Pancreas (tissue), 10 donors: ENCODE measurements at regions not wholly inside any gene's neighbourhood (a gene's known extent, or its start where the extent isn't known, plus 50 kb on each side); places are given as distances from the start of the nearest gene placed in this dataset.

Source experiments
- ATAC-seq, 4 donors: fragments of 200-7000 bp; cut with Tn5 transposase; one replicate each; pipeline versions ENCODE4 v1.8.0 to v1.9.1; 2020; ENCODE audit warnings: mild to moderate bottlenecking in 4 of 4, moderate library complexity in 4 of 4
- DNase-seq, 6 donors: peaks; one replicate each; pipeline ENCODE4 v3.0.0-alpha.2; 2020
- FAIRE-seq: peaks from 2 replicates; lab custom pipeline; 2012; peaks lifted over from hg19 to GRCh38; lab: Jason Lieb, UNC
- H3K27ac ChIP-seq, 4 donors: fragments of 200-600 bp; sonication (generic); 1 replicate in 3 of 4; 2 replicates in 1 of 4; pipeline versions ENCODE4 v1.5.0 to v1.8.0; 2020
- H3K27me3 ChIP-seq, 4 donors: fragments of 200-600 bp; one replicate each; pipeline ENCODE4 v1.8.0; 2021
- H3K36me3 ChIP-seq, 3 donors: fragments of 200-600 bp; sonication (generic) in 1 of 3; one replicate each; pipeline versions ENCODE4 v1.5.0 to v1.8.0; 2020 to 2021
- H3K4me1 ChIP-seq, 3 donors: fragments of 200-600 bp; one replicate each; pipeline ENCODE4 v1.8.0; 2021
- H3K4me3 ChIP-seq, 4 donors: fragments of 200-600 bp; sonication (generic) in 2 of 4; one replicate each; pipeline versions ENCODE4 v1.5.0 to v1.8.0; 2020 to 2021
- H3K9me3 ChIP-seq, 4 donors: fragments of 200-600 bp; one replicate each; pipeline ENCODE4 v1.8.0; 2021
- CTCF ChIP-seq, 4 donors: fragments of 200-600 bp; sonication (generic) in 3 of 4; IDR thresholded peaks; one replicate each; pipeline versions ENCODE4 v1.5.0 to v1.8.0; 2021; ENCODE audit warnings: antibody characterized with exemption in 4 of 4
- WGBS, 2 donors: extraction: QIAGEN DNeasy Blood & Tissue Kit; methylation state at CpG; one replicate each; pipeline ENCODE4 v1.1.7; 2013; 5-methylcytosine and 5-hydroxymethylcytosine counted together
- intact Hi-C, 3 donors: fragments of 100-400 bp; cut with DNase I; formaldehyde crosslinking; loops; one replicate each; pipeline versions ENCODE4 v1.11.1 to v1.14.2; 2022
- donor health status: healthy with polysubstance abuse.
- donor health status: DM: no; HTN: no; CAD: no; lungs with moderate emphysema.
- donor health status: DM: no; HTN: no; CAD: no.
- donor health status: control.
- donor health status: control.
- donor health status: Bipolar disorder and iron deficiency.
- donor health status: DM: yes; HTN: yes; CAD: no.
- donor health status: DM: no; HTN: no; CAD: no.
- donor health status: DM: no; HTN: no; CAD: no.
- donor health status: DM: yes; HTN: yes; CAD: no.

DNA sequence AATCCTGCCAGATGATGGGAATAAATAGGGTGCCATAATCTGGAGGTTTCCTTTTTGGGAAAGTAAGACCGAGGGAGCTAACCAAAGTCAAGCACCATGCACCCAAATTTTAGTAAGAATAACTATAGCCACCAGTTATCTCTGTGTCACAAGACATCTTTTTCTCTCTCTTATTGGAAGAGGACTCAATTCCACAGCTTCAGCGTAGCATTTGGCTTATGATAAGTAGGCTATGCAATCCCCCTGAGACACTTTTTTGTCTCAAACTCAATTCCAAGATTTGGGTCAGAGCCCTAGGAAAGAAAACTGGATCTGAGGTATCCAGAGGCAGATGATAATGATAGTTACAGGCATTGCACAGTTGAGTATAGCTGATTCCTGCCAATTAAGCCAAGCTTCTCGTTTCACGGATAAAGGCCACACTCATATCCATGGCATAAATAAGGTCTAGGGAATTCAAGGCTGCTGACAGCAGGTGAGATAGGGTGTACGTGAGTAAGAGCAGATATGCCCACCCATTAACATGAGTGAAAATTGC, 425.2 kb upstream of the CNTNAP2 start:
- H3K9me3 ChIP-seq = no peaks in the 10 kb centered on the region
- intact Hi-C loops = no loop called here
- H3K36me3 ChIP-seq = no peaks in the 10 kb centered on the region
- DNase-seq (no peak), ATAC-seq (no peak), FAIRE-seq (no peak)
- H3K4me3 ChIP-seq = no peak overlapping the region
- H3K27me3 ChIP-seq = no peaks in the 10 kb centered on the region
- H3K4me1 ChIP-seq = no peaks in the 10 kb centered on the region
- H3K27ac ChIP-seq = no peak overlapping the region
- TF ChIP-seq CTCF (IDR thresholded peaks at IDR 0.05) = no peak
- WGBS, 2 donors = 59 to 69% methylated on average over 5 of the region's 5 CpGs

GRCh38 chr7:145681646-145682045, 435.0 kb upstream of the CNTNAP2 start:
- no peaks in the 10 kb centered on the region for H3K27me3 ChIP-seq
- WGBS, 2 donors = 68 to 72% methylated on average over 3 of the region's 3 CpGs
- no peaks in the 10 kb centered on the region for H3K9me3 ChIP-seq
- TF ChIP-seq CTCF (IDR thresholded peaks at IDR 0.05) = no peak
- FAIRE-seq (no peak), ATAC-seq (no peak), DNase-seq (no peak)
- no peak overlapping the region for H3K4me3 ChIP-seq
- H3K27ac ChIP-seq = no peak overlapping the region
- no peaks in the 10 kb centered on the region for H3K4me1 ChIP-seq
- intact Hi-C loops = no loop called here
- H3K36me3 ChIP-seq = no peaks in the 10 kb centered on the region

GRCh38 chr7:145681159-145681558, 435.4 kb upstream of the CNTNAP2 start:
- Histone ChIP-seq H3K36me3 (no peaks in the 10 kb centered on the region), H3K4me3 (no peak overlapping the region), H3K4me1 (no peaks in the 10 kb centered on the region), H3K27me3 (no peaks in the 10 kb centered on the region), H3K27ac (no peak overlapping the region), H3K9me3 (no peaks in the 10 kb centered on the region)
- FAIRE-seq (no peak), DNase-seq (no peak), ATAC-seq (no peak)
- no peak for TF ChIP-seq CTCF (IDR thresholded peaks at IDR 0.05)
- intact Hi-C loops = no loop called here

- Histone ChIP-seq H3K4me3 (no peak overlapping the region), H3K9me3 (no peaks in the 10 kb centered on the region), H3K27ac (no peak overlapping the region), H3K36me3 (no peaks in the 10 kb centered on the region), H3K4me1 (no peaks in the 10 kb centered on the region), H3K27me3 (no peaks in the 10 kb centered on the region)
- no peak for ATAC-seq
- no peak for TF ChIP-seq CTCF (IDR thresholded peaks at IDR 0.05)
- no peak for FAIRE-seq
- DNase-seq = no peak
- WGBS, 2 donors = 64 to 75% methylated on average over 3 of the region's 3 CpGs
- intact Hi-C loops = no loop called here
These were observed 450.9 kb upstream of the CNTNAP2 start for GRCh38 chr7:145665499-145666258.

DNA sequence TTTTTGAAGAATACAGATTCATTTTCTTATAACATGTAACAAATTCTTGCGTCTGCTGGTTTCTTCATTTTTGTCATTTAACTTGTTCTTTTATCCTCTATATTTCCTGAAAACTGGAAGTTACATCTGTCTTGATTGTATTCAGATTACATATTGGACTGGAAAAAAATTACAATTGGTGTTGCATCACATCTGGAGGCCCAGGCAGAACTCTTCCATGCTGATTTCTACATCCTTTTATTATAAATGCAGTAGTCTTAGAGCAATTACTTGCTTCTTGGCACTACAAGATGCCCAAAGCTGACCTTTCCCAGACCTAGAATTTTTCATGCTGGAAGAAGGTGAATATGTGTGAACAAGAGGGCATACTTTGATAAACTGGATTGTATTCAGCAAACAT, 460.9 kb upstream of the CNTNAP2 start:
- intact Hi-C loops = no loop called here
- 72 to 88% methylated on average over 1 of the region's 1 CpG for WGBS, 2 donors

More for the DNA sequence above, 460.9 kb upstream of the CNTNAP2 start:
- Histone ChIP-seq H3K36me3 (no peaks in the 10 kb centered on the region), H3K4me1 (no peaks in the 10 kb centered on the region), H3K27ac (no peak overlapping the region), H3K4me3 (no peak overlapping the region), H3K27me3 (no peaks in the 10 kb centered on the region), H3K9me3 (no peaks in the 10 kb centered on the region)
- FAIRE-seq = no peak
- no peak for DNase-seq
- TF ChIP-seq CTCF (IDR thresholded peaks at IDR 0.05) = no peak
- ATAC-seq = no peak
